ENCODE measurements at regions not wholly inside any gene's neighbourhood (a gene's known extent, or its start where the extent isn't known, plus 50 kb on each side); places are given as distances from the start of the nearest gene placed in this dataset.
"Not testable (repeated sequence)": the region's sequence is repeated elsewhere in the genome, so short reads cannot be mapped to it uniquely, and the experiment has no call there.

DNA sequence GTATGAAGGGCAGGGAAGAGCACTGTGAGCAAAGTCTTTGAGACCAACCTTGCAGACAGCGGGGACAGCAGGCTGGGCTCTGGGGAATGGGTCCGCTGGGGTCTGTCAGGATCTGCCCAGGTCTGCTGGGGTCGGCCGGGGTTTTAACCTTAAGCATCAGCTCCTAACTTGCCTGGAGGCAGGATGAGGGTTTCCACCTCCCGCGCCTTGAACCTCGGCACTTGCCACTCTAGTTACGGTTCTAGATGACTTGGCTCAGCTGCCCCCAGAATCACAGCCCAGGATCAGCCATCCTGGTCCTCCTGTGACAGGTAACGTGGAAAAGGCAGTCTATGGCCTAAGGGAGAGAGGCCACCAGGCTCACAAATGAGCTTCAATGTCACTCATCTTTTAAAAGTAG, 50.4 kb upstream of the CACUL1 start:
- Mint-ChIP-seq H3K36me3 (ENCODE audit: low read depth) (no peaks in the 10 kb centered on the region), H3K27me3 (ENCODE audit: low read depth) (no peaks in the 10 kb centered on the region), H3K27ac (no peak overlapping the region), H3K4me3 (ENCODE audit: low read depth) (no peak overlapping the region), H3K4me1 (ENCODE audit: low read depth) (no peaks in the 10 kb centered on the region), H3K9me3 (no peaks in the 10 kb centered on the region)
- DNase-seq (ENCODE audit: low spot score), result no peak
- intact Hi-C loops (cut with micrococcal nuclease), result no loop called here

GRCh38 chr10:118807512-118808305, 52.9 kb upstream of the CACUL1 start:
- H3K9me3 Mint-ChIP-seq, result no peaks in the 10 kb centered on the region
- no peaks in the 10 kb centered on the region for H3K36me3 Mint-ChIP-seq (ENCODE audit: low read depth)
- no peak overlapping the region for H3K4me3 Mint-ChIP-seq (ENCODE audit: low read depth)
- H3K27me3 Mint-ChIP-seq (ENCODE audit: low read depth), result no peaks in the 10 kb centered on the region
- no peak overlapping the region for H3K27ac Mint-ChIP-seq
- intact Hi-C loops (cut with micrococcal nuclease), result no loop called here
- DNase-seq (ENCODE audit: low spot score), result no peak
- no peaks in the 10 kb centered on the region for H3K4me1 Mint-ChIP-seq (ENCODE audit: low read depth)

DNA sequence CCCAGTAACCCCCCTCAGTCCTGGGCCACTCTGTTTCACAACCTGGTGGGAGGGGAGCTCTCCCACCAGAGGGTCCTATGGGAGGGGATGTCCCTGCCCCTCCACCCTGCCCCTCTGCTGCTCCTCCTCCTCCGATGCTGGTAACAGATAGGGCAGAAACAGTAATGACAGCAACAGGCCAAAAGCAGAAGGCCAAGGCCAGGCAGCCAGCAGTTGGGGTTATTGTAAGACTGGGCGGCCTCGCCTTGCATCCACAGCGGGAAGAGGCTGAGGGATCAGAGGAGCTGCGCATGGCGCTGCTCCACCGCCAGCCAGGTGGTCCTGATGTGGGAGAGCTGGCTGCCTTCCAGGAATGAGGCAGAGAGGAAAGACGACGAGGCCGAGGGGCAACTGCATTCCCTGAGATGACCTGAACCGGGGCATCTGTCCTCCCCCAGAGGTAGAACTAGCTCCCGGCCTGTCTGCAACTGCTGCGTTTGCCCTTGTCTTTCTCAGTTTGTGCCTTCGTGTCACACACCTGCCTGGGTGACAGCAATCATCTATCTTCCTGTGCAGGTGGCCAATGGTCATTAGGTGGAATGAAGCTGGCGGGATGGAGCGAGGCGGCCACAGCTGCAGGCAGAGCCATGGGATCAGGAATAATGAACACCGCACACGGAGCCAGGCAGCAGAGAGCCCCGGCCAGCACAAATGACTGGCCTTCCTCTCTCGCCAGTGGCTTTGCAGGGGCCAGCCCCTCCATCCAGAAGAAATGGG, 54.0 kb upstream of the CACUL1 start:
- Mint-ChIP-seq H3K4me1 (ENCODE audit: low read depth) (no peaks in the 10 kb centered on the region), H3K4me3 (ENCODE audit: low read depth) (no peak overlapping the region), H3K9me3 (no peaks in the 10 kb centered on the region), H3K27ac (no peak overlapping the region), H3K36me3 (ENCODE audit: low read depth) (no peaks in the 10 kb centered on the region), H3K27me3 (ENCODE audit: low read depth) (no peaks in the 10 kb centered on the region)
- no peak for DNase-seq (ENCODE audit: low spot score)
- intact Hi-C loops (cut with micrococcal nuclease), result no loop called here

- Mint-ChIP-seq H3K27ac (no peak overlapping the region), H3K36me3 (ENCODE audit: low read depth) (no peaks in the 10 kb centered on the region), H3K9me3 (no peaks in the 10 kb centered on the region), H3K4me1 (ENCODE audit: low read depth) (no peaks in the 10 kb centered on the region), H3K4me3 (ENCODE audit: low read depth) (no peak overlapping the region), H3K27me3 (ENCODE audit: low read depth) (no peaks in the 10 kb centered on the region)
- intact Hi-C loops (cut with micrococcal nuclease), result no loop called here
- DNase-seq (ENCODE audit: low spot score), result no peak
These were observed 54.8 kb upstream of the CACUL1 start for GRCh38 chr10:118809357-118810220.

- intact Hi-C loops (cut with micrococcal nuclease), result no loop called here
- Mint-ChIP-seq H3K4me3 (ENCODE audit: low read depth) (no peak overlapping the region), H3K36me3 (ENCODE audit: low read depth) (no peaks in the 10 kb centered on the region), H3K9me3 (no peaks in the 10 kb centered on the region), H3K27me3 (ENCODE audit: low read depth) (no peaks in the 10 kb centered on the region), H3K27ac (no peak overlapping the region), H3K4me1 (ENCODE audit: low read depth) (no peaks in the 10 kb centered on the region)
- no peak for DNase-seq (ENCODE audit: low spot score)
These were observed 56.2 kb upstream of the CACUL1 start for GRCh38 chr10:118810796-118811505.

GRCh38 chr10:118811675-118812392, 57.1 kb upstream of the CACUL1 start:
- H3K27me3 Mint-ChIP-seq (ENCODE audit: low read depth), result no peaks in the 10 kb centered on the region
- intact Hi-C loops (cut with micrococcal nuclease), result no loop called here
- no peaks in the 10 kb centered on the region for H3K9me3 Mint-ChIP-seq
- H3K27ac Mint-ChIP-seq, result no peak overlapping the region
- no peak overlapping the region for H3K4me3 Mint-ChIP-seq (ENCODE audit: low read depth)
- DNase-seq (ENCODE audit: low spot score), result no peak
- H3K36me3 Mint-ChIP-seq (ENCODE audit: low read depth), result no peaks in the 10 kb centered on the region
- no peaks in the 10 kb centered on the region for H3K4me1 Mint-ChIP-seq (ENCODE audit: low read depth)

DNA sequence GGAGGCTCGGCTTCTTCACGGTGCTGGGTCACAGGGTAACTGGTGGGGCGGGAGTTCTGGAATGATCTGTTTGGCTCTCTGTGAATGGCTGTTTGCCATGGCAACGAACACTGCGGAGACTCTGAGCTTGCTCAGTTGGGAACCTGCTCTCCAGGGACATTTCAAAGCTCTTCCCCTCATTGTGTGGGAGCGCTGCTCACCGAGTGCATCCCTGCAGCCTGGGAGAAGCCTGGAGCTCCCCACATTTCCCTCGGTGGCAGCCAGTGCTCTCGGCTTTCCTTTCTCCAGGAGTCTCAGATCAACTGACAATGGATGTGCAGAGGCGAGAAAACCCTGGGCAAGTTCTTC, 57.6 kb upstream of the CACUL1 start:
- intact Hi-C loops (cut with micrococcal nuclease), result no loop called here
- Mint-ChIP-seq H3K9me3 (no peaks in the 10 kb centered on the region), H3K4me1 (ENCODE audit: low read depth) (no peaks in the 10 kb centered on the region)

DNA sequence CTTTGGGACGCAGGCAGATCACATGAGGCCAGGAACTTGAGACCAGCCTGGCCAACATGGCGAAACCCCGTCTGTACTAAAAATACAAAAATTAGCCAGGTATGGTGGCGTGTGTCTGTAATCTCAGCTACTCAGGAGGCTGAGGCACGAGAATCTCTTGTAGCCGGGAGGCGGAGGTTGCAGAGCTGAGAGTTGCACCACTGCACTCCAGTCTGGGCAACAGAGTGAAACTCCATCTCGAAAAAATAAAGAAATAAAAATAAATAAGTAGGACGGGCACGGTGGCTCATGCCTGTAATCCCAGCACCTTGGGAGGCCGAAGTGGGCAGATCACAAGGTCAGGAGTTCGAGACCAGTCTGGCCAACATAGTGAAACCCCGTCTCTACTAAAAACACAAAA, 58.2 kb upstream of the CACUL1 start:
- H3K27ac Mint-ChIP-seq; H3K9me3 Mint-ChIP-seq; DNase-seq (ENCODE audit: low spot score); H3K4me1 Mint-ChIP-seq (ENCODE audit: low read depth); H3K27me3 Mint-ChIP-seq (ENCODE audit: low read depth); intact Hi-C loops (cut with micrococcal nuclease); H3K36me3 Mint-ChIP-seq (ENCODE audit: low read depth); H3K4me3 Mint-ChIP-seq (ENCODE audit: low read depth): not testable (repeated sequence)

More for the DNA sequence above, 57.6 kb upstream of the CACUL1 start:
- DNase-seq (ENCODE audit: low spot score), result no peak
- Mint-ChIP-seq H3K4me3 (ENCODE audit: low read depth) (no peak overlapping the region), H3K36me3 (ENCODE audit: low read depth) (no peaks in the 10 kb centered on the region), H3K27ac (no peak overlapping the region), H3K27me3 (ENCODE audit: low read depth) (no peaks in the 10 kb centered on the region)

DNA sequence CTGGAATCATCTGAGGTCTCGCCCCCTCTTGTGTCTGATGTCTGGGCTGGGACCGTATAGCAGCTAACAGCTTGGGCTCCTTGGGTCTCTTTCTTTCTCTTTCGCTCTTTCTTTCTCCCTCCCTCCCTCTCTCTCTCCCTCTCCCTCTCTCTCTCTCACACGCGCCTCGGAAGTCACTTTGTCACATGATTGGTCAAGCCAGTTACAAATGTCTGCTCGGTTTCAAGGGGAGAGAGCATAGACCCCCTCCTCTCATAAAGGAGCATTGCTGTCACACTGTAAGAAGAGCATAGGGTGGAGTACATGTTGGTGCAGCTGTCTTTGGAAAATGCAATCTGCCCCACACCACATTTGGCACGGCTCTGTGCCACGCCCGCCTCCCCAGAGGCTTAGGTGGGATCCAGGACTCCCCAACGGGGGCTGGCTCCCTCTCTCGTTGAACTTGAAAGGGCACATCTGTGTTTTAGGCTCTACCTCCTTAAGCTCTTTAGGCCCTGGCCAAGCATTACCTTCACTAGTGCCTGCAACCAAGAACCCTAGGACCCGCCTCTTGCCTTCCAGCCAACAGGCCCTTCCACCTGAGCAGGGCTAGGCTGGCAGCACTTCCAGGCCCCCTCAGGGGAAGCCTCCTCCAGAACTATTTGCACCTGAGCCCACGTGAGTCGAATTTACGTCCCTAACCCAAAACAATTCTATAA, 61.9 kb upstream of the CACUL1 start:
- intact Hi-C loops (cut with micrococcal nuclease), result no loop called here
- no peaks in the 10 kb centered on the region for H3K27me3 Mint-ChIP-seq (ENCODE audit: low read depth)
- H3K4me3 Mint-ChIP-seq (ENCODE audit: low read depth), result no peak overlapping the region
- no peaks in the 10 kb centered on the region for H3K36me3 Mint-ChIP-seq (ENCODE audit: low read depth)
- H3K9me3 Mint-ChIP-seq, result no peaks in the 10 kb centered on the region
- no peaks in the 10 kb centered on the region for H3K4me1 Mint-ChIP-seq (ENCODE audit: low read depth)
- no peak for DNase-seq (ENCODE audit: low spot score)
- H3K27ac Mint-ChIP-seq, result no peak overlapping the region

- no peaks in the 10 kb centered on the region for H3K9me3 Mint-ChIP-seq
- H3K4me1 Mint-ChIP-seq (ENCODE audit: low read depth), result no peaks in the 10 kb centered on the region
- H3K36me3 Mint-ChIP-seq (ENCODE audit: low read depth), result no peaks in the 10 kb centered on the region
- intact Hi-C loops (cut with micrococcal nuclease), result no loop called here
- H3K27ac Mint-ChIP-seq, result no peak overlapping the region
- no peak for DNase-seq (ENCODE audit: low spot score)
- H3K4me3 Mint-ChIP-seq (ENCODE audit: low read depth), result no peak overlapping the region
- H3K27me3 Mint-ChIP-seq (ENCODE audit: low read depth), result no peaks in the 10 kb centered on the region
These were observed 62.7 kb upstream of the CACUL1 start for GRCh38 chr10:118817328-118818068.

- Mint-ChIP-seq H3K36me3 (ENCODE audit: low read depth) (no peaks in the 10 kb centered on the region), H3K27me3 (ENCODE audit: low read depth) (no peaks in the 10 kb centered on the region), H3K4me3 (ENCODE audit: low read depth) (no peak overlapping the region), H3K27ac (no peak overlapping the region), H3K4me1 (ENCODE audit: low read depth) (no peaks in the 10 kb centered on the region), H3K9me3 (no peaks in the 10 kb centered on the region)
- intact Hi-C loops (cut with micrococcal nuclease), result no loop called here
- DNase-seq (ENCODE audit: low spot score), result no peak
These were observed 64.0 kb upstream of the CACUL1 start for GRCh38 chr10:118818621-118819221.
